Right lobe of liver (tissue), 6 donors: ENCODE measurements at regions not wholly inside any gene's neighbourhood (a gene's known extent, or its start where the extent isn't known, plus 50 kb on each side); places are given as distances from the start of the nearest gene placed in this dataset.

Experiments used
- ATAC-seq, 4 donors: fragments of 200-7000 bp; cut with Tn5 transposase; one replicate each; pipeline ENCODE4 v1.9.1; 2020; ENCODE audit warnings: mild to moderate bottlenecking in 4 of 4, moderate library complexity in 4 of 4
- DNase-seq, 3 donors: peaks; one replicate each; pipeline ENCODE4 v3.0.0-alpha.2; 2020
- H3K27ac ChIP-seq, 3 donors: fragments of 200-600 bp; one replicate each; pipeline ENCODE4 v1.8.0; 2022
- H3K27me3 ChIP-seq, 2 donors: fragments of 200-600 bp; one replicate each; pipeline ENCODE4 v1.8.0; 2022
- H3K36me3 ChIP-seq, 4 donors: fragments of 200-600 bp; sonication (generic) in 1 of 4; one replicate each; pipeline versions ENCODE4 v1.5.1 to v1.8.0; 2017 to 2022; ENCODE audit warnings: control low read depth in 1 of 4
- H3K4me1 ChIP-seq, 4 donors: fragments of 200-600 bp; sonication (generic) in 1 of 4; one replicate each; pipeline versions ENCODE4 v1.5.1 to v1.8.0; 2017 to 2022; ENCODE audit warnings: control low read depth in 1 of 4
- H3K4me3 ChIP-seq, 3 donors: fragments of 200-600 bp; one replicate each; pipeline ENCODE4 v1.8.0; 2022
- H3K9me3 ChIP-seq, 4 donors: fragments of 200-600 bp; sonication (generic) in 1 of 4; one replicate each; pipeline versions ENCODE4 v1.5.1 to v1.8.0; 2017 to 2022; ENCODE audit warnings: control low read depth in 1 of 4
- POLR2A ChIP-seq: fragments of 450-650 bp; IDR thresholded peaks from one replicate; pipeline ENCODE4 v1.6.1; 2017; ENCODE audit warnings: antibody characterized with exemption, mild to moderate bottlenecking
- WGBS: methylation state at CpG from one replicate; pipeline ENCODE4 v1.1.6; 2018; ENCODE audit warnings: low coverage, low lambda C conversion rate; ENCODE audit not compliant: insufficient coverage; ENCODE audit errors: missing lambda C conversion rate; 5-methylcytosine and 5-hydroxymethylcytosine counted together
- intact Hi-C, 2 donors: fragments of 100-400 bp; cut with DNase I; formaldehyde crosslinking; loops; one replicate each; pipeline versions ENCODE4 v1.11.2 to v1.14.1; 2022
- TF ChIP-seq, protein P1 (sequence below), 4 donors: fragments of 200-600 bp in 3 of 4; fragments of 450-650 bp in 1 of 4; IDR thresholded peaks; one replicate each; pipeline versions ENCODE4 v1.5.1 to v1.8.0; 2016 to 2022; ENCODE audit warnings: antibody characterized with exemption in 4 of 4, mild to moderate bottlenecking in 2 of 4
- donor health status: DM: no; HTN: yes; CAD: no.
- donor health status: DM: no; HTN: no; CAD: no.
- donor health status: DM: no; HTN: no; CAD: no.
- donor health status: DM: no; HTN: yes; CAD: no.
- donor health status: DM: no; HTN: yes; CAD: no.

DNA sequence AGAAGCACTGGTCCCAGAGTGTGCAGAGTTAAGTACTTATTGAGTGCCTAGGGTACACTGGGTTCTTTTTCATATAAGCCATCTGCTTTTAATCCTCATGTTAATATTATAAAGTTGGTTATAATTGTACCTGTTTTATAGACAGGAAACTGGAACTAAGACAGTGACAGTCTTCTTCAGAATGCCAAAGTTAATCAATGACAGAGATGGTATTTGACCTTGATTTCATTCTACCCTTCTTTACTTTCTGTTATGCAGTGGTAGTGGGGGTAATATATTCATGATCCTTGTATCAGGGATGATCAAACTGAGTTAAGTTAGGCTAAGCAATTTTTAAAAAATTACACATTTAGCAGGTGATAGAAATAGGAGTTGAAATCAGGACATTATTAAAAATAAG lies 108.6 kb upstream of the GOT2 start:
- ATAC-seq (peak; percentile 33 to 75 (median 56)), DNase-seq (no peak)
- intact Hi-C loops: no loop called here
- H3K36me3 ChIP-seq: no peaks in the 10 kb centered on the region
- TF ChIP-seq, protein P1, sequence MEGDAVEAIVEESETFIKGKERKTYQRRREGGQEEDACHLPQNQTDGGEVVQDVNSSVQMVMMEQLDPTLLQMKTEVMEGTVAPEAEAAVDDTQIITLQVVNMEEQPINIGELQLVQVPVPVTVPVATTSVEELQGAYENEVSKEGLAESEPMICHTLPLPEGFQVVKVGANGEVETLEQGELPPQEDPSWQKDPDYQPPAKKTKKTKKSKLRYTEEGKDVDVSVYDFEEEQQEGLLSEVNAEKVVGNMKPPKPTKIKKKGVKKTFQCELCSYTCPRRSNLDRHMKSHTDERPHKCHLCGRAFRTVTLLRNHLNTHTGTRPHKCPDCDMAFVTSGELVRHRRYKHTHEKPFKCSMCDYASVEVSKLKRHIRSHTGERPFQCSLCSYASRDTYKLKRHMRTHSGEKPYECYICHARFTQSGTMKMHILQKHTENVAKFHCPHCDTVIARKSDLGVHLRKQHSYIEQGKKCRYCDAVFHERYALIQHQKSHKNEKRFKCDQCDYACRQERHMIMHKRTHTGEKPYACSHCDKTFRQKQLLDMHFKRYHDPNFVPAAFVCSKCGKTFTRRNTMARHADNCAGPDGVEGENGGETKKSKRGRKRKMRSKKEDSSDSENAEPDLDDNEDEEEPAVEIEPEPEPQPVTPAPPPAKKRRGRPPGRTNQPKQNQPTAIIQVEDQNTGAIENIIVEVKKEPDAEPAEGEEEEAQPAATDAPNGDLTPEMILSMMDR (IDR thresholded peaks at IDR 0.05): no peak
- TF ChIP-seq POLR2A: no peak
- no peak overlapping the region for H3K4me3 ChIP-seq
- peaks cover 0 to 10% (median 2%) of the 10 kb centered on the region in 4 donors for H3K4me1 ChIP-seq
- no peak overlapping the region for H3K27ac ChIP-seq
- H3K27me3 ChIP-seq: no peaks in the 10 kb centered on the region
- no peaks in the 10 kb centered on the region for H3K9me3 ChIP-seq

GRCh38 chr16:58842156-58842555 lies 108.0 kb upstream of the GOT2 start:
- no peaks in the 10 kb centered on the region for H3K36me3 ChIP-seq
- no peak overlapping the region for H3K4me3 ChIP-seq
- no peak for ATAC-seq
- 92% methylated on average over 1 of the region's 1 CpG for WGBS
- no peak for DNase-seq
- intact Hi-C loops: no loop called here
- TF ChIP-seq, protein P1 (IDR thresholded peaks at IDR 0.05): no peak
- TF ChIP-seq POLR2A: no peak
- no peaks in the 10 kb centered on the region for H3K27me3 ChIP-seq
- H3K4me1 ChIP-seq: peaks cover 0 to 10% (median 0%) of the 10 kb centered on the region in 4 donors
- no peak overlapping the region for H3K27ac ChIP-seq
- H3K9me3 ChIP-seq: no peaks in the 10 kb centered on the region

DNA sequence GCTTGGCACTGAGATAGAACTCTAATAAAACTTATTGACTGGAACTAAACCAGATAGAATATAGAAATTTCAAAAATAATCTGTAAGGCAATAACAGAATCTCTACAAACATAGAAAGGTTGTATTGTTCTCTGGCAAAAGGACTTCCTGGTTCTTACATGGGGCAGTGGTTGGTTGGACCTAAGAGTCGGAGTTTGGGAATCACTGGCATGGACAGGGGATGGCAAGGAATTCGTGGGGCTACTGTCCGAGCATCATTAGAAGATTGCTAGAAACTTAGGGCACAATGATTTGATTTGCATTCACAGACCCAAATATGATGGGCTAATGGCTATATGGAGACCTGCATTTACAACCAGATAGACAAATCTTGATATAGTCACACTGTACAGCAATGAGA lies 103.8 kb upstream of the GOT2 start:
- no peaks in the 10 kb centered on the region for H3K27me3 ChIP-seq
- WGBS: 81% methylated on average over 3 of the region's 3 CpGs

GRCh38 chr16:58836427-58836826 lies 102.3 kb upstream of the GOT2 start:
- H3K36me3 ChIP-seq: no peaks in the 10 kb centered on the region
- intact Hi-C loops: no loop called here
- TF ChIP-seq, protein P1 (IDR thresholded peaks at IDR 0.05): no peak
- DNase-seq (no peak), ATAC-seq (no peak)
- H3K27me3 ChIP-seq: no peaks in the 10 kb centered on the region
- H3K9me3 ChIP-seq: no peaks in the 10 kb centered on the region
- WGBS: 64% methylated on average over 6 of the region's 6 CpGs
- H3K27ac ChIP-seq: no peak overlapping the region
- H3K4me3 ChIP-seq: no peak overlapping the region
- H3K4me1 ChIP-seq: no peaks in the 10 kb centered on the region

More for the DNA sequence above, 103.8 kb upstream of the GOT2 start:
- no peak for ATAC-seq
- H3K4me1 ChIP-seq: peaks cover 0 to 6% (median 0%) of the 10 kb centered on the region in 4 donors
- no peaks in the 10 kb centered on the region for H3K36me3 ChIP-seq
- no peak for DNase-seq
- H3K4me3 ChIP-seq: no peak overlapping the region
- no peak for TF ChIP-seq POLR2A
- TF ChIP-seq, protein P1 (IDR thresholded peaks at IDR 0.05): no peak
- H3K9me3 ChIP-seq: no peaks in the 10 kb centered on the region
- H3K27ac ChIP-seq: no peak overlapping the region
- intact Hi-C loops: no loop called here

DNA sequence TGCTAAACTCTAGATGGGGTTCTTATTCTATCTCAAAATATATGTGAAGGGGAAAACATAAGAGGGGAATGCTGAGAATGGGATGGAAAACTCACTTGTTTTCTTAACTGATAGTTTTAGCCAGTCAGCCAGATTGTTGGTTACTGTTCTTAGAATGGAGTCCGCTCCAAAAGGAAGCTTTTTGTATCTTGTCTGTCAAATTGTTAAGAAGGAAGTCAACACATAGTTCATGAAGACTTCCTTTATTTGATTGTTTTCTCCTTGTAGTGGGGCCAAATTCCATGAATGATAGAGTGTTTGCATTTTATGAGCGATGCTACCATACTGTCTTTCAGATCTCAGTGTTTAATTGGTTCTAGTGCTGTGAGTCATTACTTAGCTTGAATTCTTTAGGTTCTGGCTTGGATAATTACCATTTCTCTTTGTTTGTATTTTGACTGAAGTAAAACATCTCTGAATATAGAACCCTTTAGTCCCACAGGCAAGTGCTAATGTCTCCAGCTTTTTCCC lies 98.3 kb upstream of the GOT2 start:
- WGBS: 54% methylated on average over 2 of the region's 2 CpGs
- TF ChIP-seq, protein P1 (IDR thresholded peaks at IDR 0.05): no peak
- no peak for TF ChIP-seq POLR2A
- Histone ChIP-seq H3K27me3 (no peaks in the 10 kb centered on the region), H3K4me1 (no peaks in the 10 kb centered on the region), H3K4me3 (no peak overlapping the region), H3K9me3 (no peaks in the 10 kb centered on the region), H3K36me3 (no peaks in the 10 kb centered on the region), H3K27ac (no peak overlapping the region)
- no peak for DNase-seq
- intact Hi-C loops: no loop called here
- no peak for ATAC-seq
